A673 (cell line): ENCODE measurements at regions not wholly inside any gene's neighbourhood (a gene's known extent, or its start where the extent isn't known, plus 50 kb on each side); places are given as distances from the start of the nearest gene placed in this dataset.

Experiments
- EZH2 ChIP-seq: fragments of 200-600 bp; sonication (generic); IDR thresholded peaks from 2 replicates; pipeline ENCODE4 v1.6.1; 2017; ENCODE audit warnings: borderline replicate concordance, low read depth, mild to moderate bottlenecking, mixed read lengths, antibody characterized with exemption, low read length; ENCODE audit not compliant: poor library complexity, severe bottlenecking
- TF ChIP-seq, protein P1 (sequence below): fragments of 300-800, 200-600 bp; sonication (generic); conservative IDR thresholded peaks from 2 replicates; pipeline ENCODE4 v1.5.1; 2017; ENCODE audit warnings: low read depth, mild to moderate bottlenecking, antibody characterized with exemption, low read length, moderate library complexity, mixed read lengths

DNA sequence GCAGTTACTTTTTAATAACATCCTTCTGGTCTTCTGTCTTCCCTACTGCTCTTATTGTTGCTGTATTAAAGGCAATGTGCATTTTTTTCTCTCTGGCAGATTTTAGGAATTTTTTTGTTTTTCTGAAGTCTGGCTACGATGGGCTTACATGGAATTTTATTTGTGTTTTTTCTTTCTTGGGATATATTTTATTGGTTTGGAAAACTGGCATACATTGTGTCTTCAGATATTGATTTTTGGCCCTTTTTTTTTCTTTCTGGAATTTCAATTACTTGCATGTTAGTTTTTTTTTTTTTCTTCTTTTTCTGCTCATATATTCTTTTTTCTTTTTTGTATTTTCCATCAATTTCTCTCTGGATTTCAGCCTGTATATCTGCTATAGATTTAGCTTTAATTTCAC, 442.1 kb upstream of the TRIB2 start:
- TF ChIP-seq, protein P1, sequence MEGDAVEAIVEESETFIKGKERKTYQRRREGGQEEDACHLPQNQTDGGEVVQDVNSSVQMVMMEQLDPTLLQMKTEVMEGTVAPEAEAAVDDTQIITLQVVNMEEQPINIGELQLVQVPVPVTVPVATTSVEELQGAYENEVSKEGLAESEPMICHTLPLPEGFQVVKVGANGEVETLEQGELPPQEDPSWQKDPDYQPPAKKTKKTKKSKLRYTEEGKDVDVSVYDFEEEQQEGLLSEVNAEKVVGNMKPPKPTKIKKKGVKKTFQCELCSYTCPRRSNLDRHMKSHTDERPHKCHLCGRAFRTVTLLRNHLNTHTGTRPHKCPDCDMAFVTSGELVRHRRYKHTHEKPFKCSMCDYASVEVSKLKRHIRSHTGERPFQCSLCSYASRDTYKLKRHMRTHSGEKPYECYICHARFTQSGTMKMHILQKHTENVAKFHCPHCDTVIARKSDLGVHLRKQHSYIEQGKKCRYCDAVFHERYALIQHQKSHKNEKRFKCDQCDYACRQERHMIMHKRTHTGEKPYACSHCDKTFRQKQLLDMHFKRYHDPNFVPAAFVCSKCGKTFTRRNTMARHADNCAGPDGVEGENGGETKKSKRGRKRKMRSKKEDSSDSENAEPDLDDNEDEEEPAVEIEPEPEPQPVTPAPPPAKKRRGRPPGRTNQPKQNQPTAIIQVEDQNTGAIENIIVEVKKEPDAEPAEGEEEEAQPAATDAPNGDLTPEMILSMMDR, result no peak
- no peak for TF ChIP-seq EZH2
